HL-60 (cell line): ENCODE measurements at regions not wholly inside any gene's neighbourhood (a gene's known extent, or its start where the extent isn't known, plus 50 kb on each side); places are given as distances from the start of the nearest gene placed in this dataset.

ENCODE experiments used
- DNase-seq, 2 experiments: peaks; one replicate each; pipeline ENCODE4 v3.0.0-alpha.2; 2010 to 2020; ENCODE audit warnings: low read depth in 1 of 2, low spot score in 1 of 2
- H3K27ac ChIP-seq: fragments of 250-450 bp; sonication (Bioruptor Pico); replicated peaks from 2 replicates; pipeline ENCODE4 v1.5.1; 2020; ENCODE audit warnings: mild to moderate bottlenecking, moderate library complexity
- H3K27me3 ChIP-seq: fragments of 250-450 bp; sonication (Bioruptor Pico); 2 replicates; pipeline ENCODE4 v1.5.1; 2021; ENCODE audit warnings: mild to moderate bottlenecking, moderate library complexity; ENCODE audit not compliant: insufficient read depth, poor library complexity, severe bottlenecking
- H3K4me3 ChIP-seq: replicated peaks from 2 replicates; pipeline ENCODE4 v1.5.1; 2011; ENCODE audit warnings: mild to moderate bottlenecking, control low read depth, low read length; ENCODE audit not compliant: insufficient read depth
- GABPA ChIP-seq: IDR thresholded peaks from 2 replicates; pipeline ENCODE4 v1.6.1; 2012; ENCODE audit warnings: low read depth
- POLR2AphosphoS5 ChIP-seq: IDR thresholded peaks from 2 replicates; pipeline ENCODE4 v1.6.1; 2012; ENCODE audit warnings: low read depth
- SPI1 ChIP-seq: IDR thresholded peaks from 2 replicates; pipeline ENCODE4 v1.6.1; 2012; ENCODE audit warnings: low read depth, mild to moderate bottlenecking, borderline replicate concordance
- TF ChIP-seq, protein P1 (sequence below): IDR thresholded peaks from one replicate; pipeline ENCODE4 v1.5.1; 2011; ENCODE audit warnings: low read length, control low read depth, inconsistent platforms; ENCODE audit not compliant: insufficient read depth
- TF ChIP-seq, protein P2 (sequence below): IDR thresholded peaks from 2 replicates; pipeline ENCODE4 v1.6.1; 2012; ENCODE audit warnings: low read depth; ENCODE audit not compliant: insufficient replicate concordance

DNA sequence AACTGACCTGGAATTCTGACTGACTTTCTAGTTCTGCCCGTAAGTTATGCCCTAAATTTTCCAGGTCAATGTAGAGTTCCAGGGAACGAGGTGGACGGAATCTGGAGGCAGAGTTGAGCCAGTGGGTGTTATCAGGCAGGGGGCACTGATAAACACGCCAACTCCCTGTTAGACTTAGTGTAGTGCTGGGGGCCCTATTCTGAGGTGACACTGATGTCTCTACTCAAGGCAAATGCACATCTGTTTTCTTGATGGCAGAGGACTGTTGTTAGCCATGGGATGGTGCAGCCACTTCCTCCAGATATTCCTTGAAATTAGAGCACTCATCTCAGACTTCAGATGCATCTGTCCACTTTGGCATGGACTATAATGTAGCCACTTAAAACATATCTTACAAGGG, 83.5 kb downstream of the C9orf152 start:
- DNase-seq: no peak
- Histone ChIP-seq H3K27ac (no peak overlapping the region), H3K4me3 (no peak overlapping the region), H3K27me3 (no peaks in the 10 kb centered on the region)
- TF ChIP-seq, protein P1, sequence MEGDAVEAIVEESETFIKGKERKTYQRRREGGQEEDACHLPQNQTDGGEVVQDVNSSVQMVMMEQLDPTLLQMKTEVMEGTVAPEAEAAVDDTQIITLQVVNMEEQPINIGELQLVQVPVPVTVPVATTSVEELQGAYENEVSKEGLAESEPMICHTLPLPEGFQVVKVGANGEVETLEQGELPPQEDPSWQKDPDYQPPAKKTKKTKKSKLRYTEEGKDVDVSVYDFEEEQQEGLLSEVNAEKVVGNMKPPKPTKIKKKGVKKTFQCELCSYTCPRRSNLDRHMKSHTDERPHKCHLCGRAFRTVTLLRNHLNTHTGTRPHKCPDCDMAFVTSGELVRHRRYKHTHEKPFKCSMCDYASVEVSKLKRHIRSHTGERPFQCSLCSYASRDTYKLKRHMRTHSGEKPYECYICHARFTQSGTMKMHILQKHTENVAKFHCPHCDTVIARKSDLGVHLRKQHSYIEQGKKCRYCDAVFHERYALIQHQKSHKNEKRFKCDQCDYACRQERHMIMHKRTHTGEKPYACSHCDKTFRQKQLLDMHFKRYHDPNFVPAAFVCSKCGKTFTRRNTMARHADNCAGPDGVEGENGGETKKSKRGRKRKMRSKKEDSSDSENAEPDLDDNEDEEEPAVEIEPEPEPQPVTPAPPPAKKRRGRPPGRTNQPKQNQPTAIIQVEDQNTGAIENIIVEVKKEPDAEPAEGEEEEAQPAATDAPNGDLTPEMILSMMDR: no peak
- no peak for TF ChIP-seq GABPA
- TF ChIP-seq POLR2AphosphoS5: no peak
- no peak for TF ChIP-seq SPI1
- TF ChIP-seq, protein P2, sequence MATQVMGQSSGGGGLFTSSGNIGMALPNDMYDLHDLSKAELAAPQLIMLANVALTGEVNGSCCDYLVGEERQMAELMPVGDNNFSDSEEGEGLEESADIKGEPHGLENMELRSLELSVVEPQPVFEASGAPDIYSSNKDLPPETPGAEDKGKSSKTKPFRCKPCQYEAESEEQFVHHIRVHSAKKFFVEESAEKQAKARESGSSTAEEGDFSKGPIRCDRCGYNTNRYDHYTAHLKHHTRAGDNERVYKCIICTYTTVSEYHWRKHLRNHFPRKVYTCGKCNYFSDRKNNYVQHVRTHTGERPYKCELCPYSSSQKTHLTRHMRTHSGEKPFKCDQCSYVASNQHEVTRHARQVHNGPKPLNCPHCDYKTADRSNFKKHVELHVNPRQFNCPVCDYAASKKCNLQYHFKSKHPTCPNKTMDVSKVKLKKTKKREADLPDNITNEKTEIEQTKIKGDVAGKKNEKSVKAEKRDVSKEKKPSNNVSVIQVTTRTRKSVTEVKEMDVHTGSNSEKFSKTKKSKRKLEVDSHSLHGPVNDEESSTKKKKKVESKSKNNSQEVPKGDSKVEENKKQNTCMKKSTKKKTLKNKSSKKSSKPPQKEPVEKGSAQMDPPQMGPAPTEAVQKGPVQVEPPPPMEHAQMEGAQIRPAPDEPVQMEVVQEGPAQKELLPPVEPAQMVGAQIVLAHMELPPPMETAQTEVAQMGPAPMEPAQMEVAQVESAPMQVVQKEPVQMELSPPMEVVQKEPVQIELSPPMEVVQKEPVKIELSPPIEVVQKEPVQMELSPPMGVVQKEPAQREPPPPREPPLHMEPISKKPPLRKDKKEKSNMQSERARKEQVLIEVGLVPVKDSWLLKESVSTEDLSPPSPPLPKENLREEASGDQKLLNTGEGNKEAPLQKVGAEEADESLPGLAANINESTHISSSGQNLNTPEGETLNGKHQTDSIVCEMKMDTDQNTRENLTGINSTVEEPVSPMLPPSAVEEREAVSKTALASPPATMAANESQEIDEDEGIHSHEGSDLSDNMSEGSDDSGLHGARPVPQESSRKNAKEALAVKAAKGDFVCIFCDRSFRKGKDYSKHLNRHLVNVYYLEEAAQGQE: no peak

DNA sequence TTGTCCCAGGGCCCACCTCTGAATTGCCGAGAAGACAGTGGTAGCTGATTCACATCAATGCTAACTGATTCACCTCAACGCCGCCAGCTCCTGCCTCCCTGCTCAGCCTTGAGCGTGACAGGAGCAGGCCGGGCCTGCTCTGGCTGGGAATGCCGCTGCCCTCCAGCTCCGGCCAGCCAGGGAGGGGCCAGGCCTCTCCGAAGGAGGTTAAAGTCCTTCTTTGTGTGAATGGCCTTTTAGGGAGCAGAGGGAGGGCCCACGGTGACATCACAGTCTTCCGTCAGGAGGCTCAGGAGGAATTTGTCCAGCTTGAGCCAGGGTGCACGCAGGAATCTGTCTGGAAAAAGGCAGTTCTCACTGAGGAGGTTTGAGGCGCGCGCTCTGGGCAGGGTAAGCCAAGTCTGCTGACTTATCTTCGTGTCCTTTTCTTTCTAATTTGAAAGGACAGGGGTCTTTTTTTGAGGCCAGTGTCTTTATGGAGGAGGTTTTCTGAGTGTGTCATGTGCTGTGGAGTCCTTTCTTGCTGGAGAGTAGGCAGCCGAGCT, 82.7 kb downstream of the C9orf152 start:
- DNase-seq: no peak
- H3K4me3 ChIP-seq: no peak overlapping the region
- TF ChIP-seq, protein P1: no peak
- TF ChIP-seq GABPA: no peak
- no peak for TF ChIP-seq SPI1
- TF ChIP-seq POLR2AphosphoS5: no peak
- H3K27ac ChIP-seq: no peak overlapping the region
- H3K27me3 ChIP-seq: no peaks in the 10 kb centered on the region

DNA sequence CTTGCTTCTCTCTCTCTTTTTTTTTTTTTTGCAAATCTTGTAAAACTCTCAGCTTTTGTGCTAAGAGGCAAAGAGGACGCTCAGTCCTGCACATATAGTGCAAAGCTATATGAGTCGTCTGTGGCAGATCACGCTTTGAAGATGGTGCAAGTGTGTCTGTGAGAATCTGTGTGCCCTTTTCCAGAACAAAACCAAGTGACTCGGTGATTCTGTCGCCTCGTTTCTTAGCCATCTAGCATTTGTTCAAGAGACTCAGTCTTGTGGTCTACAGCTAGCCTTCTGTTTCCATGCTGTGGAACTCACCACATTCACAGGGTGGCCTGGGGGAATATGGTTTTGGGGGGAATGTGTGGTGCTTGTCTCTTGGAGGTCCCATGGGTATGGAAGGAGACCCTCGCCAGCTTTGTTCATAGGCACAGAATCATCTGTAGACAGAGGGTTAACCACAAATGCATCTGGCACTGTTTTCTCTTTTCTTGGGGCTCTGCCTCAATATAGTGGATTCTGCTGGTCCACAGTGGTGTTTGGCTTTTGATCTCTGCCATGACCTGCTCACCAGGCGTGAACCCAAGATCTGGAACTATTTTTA, 82.1 kb downstream of the C9orf152 start:
- H3K27ac ChIP-seq: no peak overlapping the region
- DNase-seq: no peak
- H3K4me3 ChIP-seq: no peak overlapping the region
- TF ChIP-seq, protein P1: no peak
- TF ChIP-seq POLR2AphosphoS5 (no peak), SPI1 (no peak), GABPA (no peak)
- TF ChIP-seq, protein P2: no peak
- no peaks in the 10 kb centered on the region for H3K27me3 ChIP-seq
